Fibroblast of lung (primary cell): ENCODE measurements at regions not wholly inside any gene's neighbourhood (a gene's known extent, or its start where the extent isn't known, plus 50 kb on each side); places are given as distances from the start of the nearest gene placed in this dataset.
"Not testable (repeated sequence)": the region's sequence is repeated elsewhere in the genome, so short reads cannot be mapped to it uniquely, and the experiment has no call there.

Source experiments
- DNase-seq, 2 donors: peaks; one replicate each; pipeline versions ENCODE4 v3.0.0 to v3.0.0-alpha.2; 2010; ENCODE audit warnings: low read depth in 2 of 2
- H2AFZ ChIP-seq: 2 replicates; pipeline ENCODE4 v1.5.1; 2012; ENCODE audit warnings: low read length, control low read depth, inconsistent platforms
- H3K27ac ChIP-seq: 2 replicates; pipeline ENCODE4 v1.5.1; 2011; ENCODE audit warnings: low read length, control low read depth; ENCODE audit not compliant: insufficient read depth
- H3K27me3 ChIP-seq: 2 replicates; pipeline ENCODE4 v1.5.1; 2011; ENCODE audit warnings: mild to moderate bottlenecking, low read length; ENCODE audit not compliant: control insufficient read depth, insufficient read depth
- H3K36me3 ChIP-seq: 2 replicates; pipeline ENCODE4 v1.5.1; 2011; ENCODE audit warnings: low read length; ENCODE audit not compliant: control insufficient read depth, insufficient read depth
- H3K4me1 ChIP-seq: 2 replicates; pipeline ENCODE4 v1.5.1; 2011; ENCODE audit warnings: low read length; ENCODE audit not compliant: control insufficient read depth, insufficient read depth; ENCODE audit errors: extremely low read depth
- H3K4me2 ChIP-seq: 2 replicates; pipeline ENCODE4 v1.5.1; 2011; ENCODE audit warnings: low read length, control low read depth; ENCODE audit not compliant: insufficient read depth; ENCODE audit errors: extremely low read depth
- H3K4me3 ChIP-seq, 4 experiments: fragments of 200-600 bp in 1 of 4; sonication (generic) in 1 of 4; replicated peaks in 1 of 4; 2 replicates each; pipeline ENCODE4 v1.5.1; 2011 to 2016; ENCODE audit warnings: low read length in 4 of 4, low read depth in 3 of 4, mild to moderate bottlenecking in 3 of 4, control low read depth in 2 of 4, inconsistent platforms in 1 of 4, mixed read lengths in 1 of 4; ENCODE audit not compliant: insufficient read depth in 1 of 4; ENCODE audit errors: control extremely low read depth in 1 of 4
- H3K79me2 ChIP-seq: 2 replicates; pipeline ENCODE4 v1.5.1; 2012; ENCODE audit warnings: mild to moderate bottlenecking, low read length, inconsistent platforms; ENCODE audit not compliant: control insufficient read depth, insufficient read depth
- H3K9ac ChIP-seq: 2 replicates; pipeline ENCODE4 v1.5.1; 2011; ENCODE audit warnings: mild to moderate bottlenecking, low read length, control low read depth; ENCODE audit not compliant: insufficient read depth
- H3K9me3 ChIP-seq: 2 replicates; pipeline ENCODE4 v1.5.1; 2012; ENCODE audit warnings: low read depth, low read length; ENCODE audit not compliant: control insufficient read depth, insufficient read depth
- H4K20me1 ChIP-seq: 2 replicates; pipeline ENCODE4 v1.5.1; 2011; ENCODE audit warnings: low read length; ENCODE audit not compliant: control insufficient read depth, insufficient read depth; ENCODE audit errors: extremely low read depth
- CTCF ChIP-seq, 2 donors: IDR thresholded peaks in 1 of 2; conservative IDR thresholded peaks in 1 of 2; 1 replicate in 1 of 2; 2 replicates in 1 of 2; pipeline ENCODE4 v1.5.1; 2011 to 2012; ENCODE audit warnings: low read length in 2 of 2, control low read depth in 1 of 2, inconsistent platforms in 1 of 2, low read depth in 1 of 2, mild to moderate bottlenecking in 1 of 2
- EZH2 ChIP-seq: IDR thresholded peaks from 2 replicates; pipeline ENCODE4 v1.5.1; 2012; ENCODE audit warnings: low read length, control low read depth, mild to moderate bottlenecking; ENCODE audit errors: missing control alignments

DNA sequence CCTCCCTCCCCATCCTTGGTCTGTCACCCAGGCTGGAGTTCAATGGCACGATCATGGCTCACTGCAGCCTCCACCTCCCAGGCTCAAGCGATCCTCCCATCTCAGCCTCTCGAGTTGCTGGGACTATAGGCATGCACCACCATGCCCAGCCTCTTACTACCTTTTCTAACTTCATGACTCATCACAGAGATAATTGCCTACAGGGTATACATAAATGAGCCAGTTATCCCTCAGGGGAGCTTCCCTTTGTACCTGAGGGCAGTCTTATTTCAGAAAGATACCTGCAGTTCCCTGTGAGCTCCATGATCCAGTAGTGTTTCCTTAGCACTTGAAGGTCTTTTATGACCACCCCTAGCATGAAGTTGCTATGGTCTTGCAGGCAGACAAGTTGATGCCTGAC is 94.2 kb upstream of the DNAJC1 start:
- Histone ChIP-seq H3K9me3 (no peaks in the 10 kb centered on the region), H3K4me1 (no peaks in the 10 kb centered on the region), H3K9ac (no peak overlapping the region), H3K27ac (no peak overlapping the region), H3K4me3 (no peak overlapping the region), H2AFZ (no peak overlapping the region), H3K27me3 (no peaks in the 10 kb centered on the region), H3K4me2 (no peak overlapping the region), H4K20me1 (no peaks in the 10 kb centered on the region), H3K36me3 (no peaks in the 10 kb centered on the region), H3K79me2 (no peaks in the 10 kb centered on the region)
- TF ChIP-seq CTCF (conservative IDR thresholded peaks at IDR 0.05 in 1 of 2, IDR thresholded peaks at IDR 0.05 in 1 of 2; ENCODE audit: low read depth in 1 of 2, low read length in 2 of 2), result no peak
- no peak for TF ChIP-seq EZH2
- DNase-seq, result no peak

- H3K4me3 ChIP-seq, H3K79me2 ChIP-seq, H4K20me1 ChIP-seq, H2AFZ ChIP-seq, H3K27ac ChIP-seq, H3K4me2 ChIP-seq, H3K9ac ChIP-seq, H3K36me3 ChIP-seq, DNase-seq, H3K4me1 ChIP-seq, H3K27me3 ChIP-seq, H3K9me3 ChIP-seq: not testable (repeated sequence)
Observed at GRCh38 chr10:22091260-22091659, 87.7 kb upstream of the DNAJC1 start.

GRCh38 chr10:22087402-22087738 is 83.8 kb upstream of the DNAJC1 start:
- DNase-seq, result no peak
- no peak overlapping the region for H3K9ac ChIP-seq
- no peaks in the 10 kb centered on the region for H3K27me3 ChIP-seq
- no peak overlapping the region for H3K4me2 ChIP-seq
- no peaks in the 10 kb centered on the region for H3K4me1 ChIP-seq
- no peak overlapping the region for H3K4me3 ChIP-seq
- no peak overlapping the region for H2AFZ ChIP-seq
- TF ChIP-seq EZH2 (no peak), CTCF (conservative IDR thresholded peaks at IDR 0.05 in 1 of 2, IDR thresholded peaks at IDR 0.05 in 1 of 2; ENCODE audit: low read depth in 1 of 2, low read length in 2 of 2) (no peak)
- no peaks in the 10 kb centered on the region for H3K79me2 ChIP-seq
- no peaks in the 10 kb centered on the region for H3K9me3 ChIP-seq
- H3K36me3 ChIP-seq, result no peaks in the 10 kb centered on the region
- no peaks in the 10 kb centered on the region for H4K20me1 ChIP-seq
- no peak overlapping the region for H3K27ac ChIP-seq
